GM19324 (cell line): ENCODE measurements at regions not wholly inside any gene's neighbourhood (a gene's known extent, or its start where the extent isn't known, plus 50 kb on each side); places are given as distances from the start of the nearest gene placed in this dataset.

Experiments used
- ATAC-seq: cut with Tn5 transposase; IDR thresholded peaks from one replicate; pipeline ENCODE4 v1.9.1; 2021; ENCODE audit warnings: mild to moderate bottlenecking, moderate library complexity; ENCODE audit not compliant: unreplicated experiment, low FRiP score

GRCh38 chr11:29783506-29783905 is 233.3 kb downstream of the KCNA4 start:
- ATAC-seq: no peak

GRCh38 chr11:29782447-29782846 is 234.4 kb downstream of the KCNA4 start:
- no peak for ATAC-seq

GRCh38 chr11:29781268-29781667 is 235.6 kb downstream of the KCNA4 start:
- ATAC-seq: no peak

GRCh38 chr11:29780756-29781155 is 236.1 kb downstream of the KCNA4 start:
- ATAC-seq: no peak

GRCh38 chr11:29773656-29774264 is 243.1 kb downstream of the KCNA4 start:
- ATAC-seq: no peak

- ATAC-seq: no peak
Measured at GRCh38 chr11:29756871-29757270, 260.0 kb downstream of the KCNA4 start.

GRCh38 chr11:29755474-29755873 is 261.4 kb downstream of the KCNA4 start:
- no peak for ATAC-seq

GRCh38 chr11:29751618-29752017 is 265.2 kb downstream of the KCNA4 start:
- no peak for ATAC-seq

- ATAC-seq: no peak
Measured at GRCh38 chr11:29750392-29750791, 266.4 kb downstream of the KCNA4 start.

GRCh38 chr11:29734287-29734686 is 282.5 kb downstream of the KCNA4 start:
- ATAC-seq: no peak

GRCh38 chr11:29713831-29714320 is 303.0 kb downstream of the KCNA4 start:
- ATAC-seq: no peak

- ATAC-seq: no peak
Measured at GRCh38 chr11:29712616-29713015, 304.2 kb downstream of the KCNA4 start.

- ATAC-seq: no peak
Measured at GRCh38 chr11:29707924-29708323, 308.9 kb downstream of the KCNA4 start.

GRCh38 chr11:29685361-29685760 is 331.5 kb downstream of the KCNA4 start:
- no peak for ATAC-seq

GRCh38 chr11:29682856-29683255 is 334.0 kb downstream of the KCNA4 start:
- no peak for ATAC-seq

GRCh38 chr11:29679996-29680395 is 336.8 kb downstream of the KCNA4 start:
- ATAC-seq: no peak

- ATAC-seq: no peak
Measured at GRCh38 chr11:29676993-29677392, 339.8 kb downstream of the KCNA4 start.

GRCh38 chr11:29669310-29669709 is 347.5 kb downstream of the KCNA4 start:
- no peak for ATAC-seq

GRCh38 chr11:29657709-29658108 is 359.1 kb downstream of the KCNA4 start:
- ATAC-seq: no peak

- ATAC-seq: no peak
Measured at GRCh38 chr11:29656597-29656996, 360.2 kb downstream of the KCNA4 start.

GRCh38 chr11:29645373-29645772 is 371.5 kb downstream of the KCNA4 start:
- no peak for ATAC-seq

GRCh38 chr11:29641201-29641600 is 375.6 kb downstream of the KCNA4 start:
- ATAC-seq: no peak

GRCh38 chr11:29634744-29635143 is 382.1 kb downstream of the KCNA4 start:
- no peak for ATAC-seq
